Spleen (tissue), 7 donors: ENCODE measurements at regions not wholly inside any gene's neighbourhood (a gene's known extent, or its start where the extent isn't known, plus 50 kb on each side); places are given as distances from the start of the nearest gene placed in this dataset.

Experiments used
- CTCF ChIP-seq, 11 experiments: fragments of 200-600 bp in 7 of 11; fragments of 450-650 bp in 4 of 11; sonication (generic) in 4 of 11; IDR thresholded peaks in 8 of 11; conservative IDR thresholded peaks in 3 of 11; 1 replicate in 7 of 11; 2 replicates in 4 of 11; pipeline versions ENCODE4 v1.4.0 to v1.8.0; 2016 to 2021; ENCODE audit warnings: antibody characterized with exemption in 11 of 11, inconsistent platforms in 4 of 11, mild to moderate bottlenecking in 1 of 11
- POLR2A ChIP-seq, 3 donors: fragments of 450-650 bp; IDR thresholded peaks; one replicate each; pipeline ENCODE4 v1.5.1; 2017; ENCODE audit warnings: antibody characterized with exemption in 3 of 3, mild to moderate bottlenecking in 1 of 3
- POLR2AphosphoS5 ChIP-seq, 3 donors: sonication (generic); formaldehyde crosslinking; IDR thresholded peaks; one replicate each; pipeline ENCODE4 v1.5.1; 2017; ENCODE audit warnings: antibody characterized with exemption in 3 of 3
- donor health status: DM: no; HTN: no; CAD: no; lungs with moderate emphysema.
- donor health status: DM: no; HTN: no; CAD: no.
- donor health status: DM: no; HTN: no; CAD: no.

GRCh38 chr10:113245286-113245685 lies 295.2 kb downstream of the TCF7L2 start:
- TF ChIP-seq POLR2AphosphoS5 (IDR thresholded peaks at IDR 0.05) (no peak), POLR2A (IDR thresholded peaks at IDR 0.05) (no peak), CTCF (IDR thresholded peaks at IDR 0.05 in 8 of 11, conservative IDR thresholded peaks at IDR 0.05 in 3 of 11) (no peak)
